Muscle of arm (tissue), 1 donor: ENCODE measurements at regions not wholly inside any gene's neighbourhood (a gene's known extent, or its start where the extent isn't known, plus 50 kb on each side); places are given as distances from the start of the nearest gene placed in this dataset.
A peak's percentile ranks its signal among the peaks of the same experiment; 100 is the strongest.
"Not testable (repeated sequence)": the region's sequence is repeated elsewhere in the genome, so short reads cannot be mapped to it uniquely, and the experiment has no call there.

Source experiments
- DNase-seq: peaks from one replicate; pipeline ENCODE4 v3.0.0-alpha.2; 2013

DNA sequence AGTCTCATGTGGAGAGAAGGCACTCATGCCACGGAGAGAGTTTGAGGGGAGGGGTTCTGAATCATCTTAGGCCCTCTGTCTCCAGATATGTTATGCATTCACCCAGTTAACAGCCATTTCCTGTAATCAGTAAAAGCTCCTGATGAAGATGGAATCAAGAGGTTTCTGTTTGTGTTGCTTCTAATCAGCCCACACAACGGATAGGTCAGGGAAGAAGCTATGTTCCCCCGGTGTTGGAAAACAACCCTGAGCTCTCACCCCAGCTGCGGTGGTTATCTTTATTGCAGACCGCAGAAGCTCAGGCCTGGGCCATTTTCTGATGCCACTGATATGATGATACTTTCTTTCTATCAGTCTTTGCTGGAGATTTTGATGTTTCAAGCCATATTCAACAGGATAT is 338.5 kb upstream of the ONECUT1 start:
- no peak for DNase-seq

DNA sequence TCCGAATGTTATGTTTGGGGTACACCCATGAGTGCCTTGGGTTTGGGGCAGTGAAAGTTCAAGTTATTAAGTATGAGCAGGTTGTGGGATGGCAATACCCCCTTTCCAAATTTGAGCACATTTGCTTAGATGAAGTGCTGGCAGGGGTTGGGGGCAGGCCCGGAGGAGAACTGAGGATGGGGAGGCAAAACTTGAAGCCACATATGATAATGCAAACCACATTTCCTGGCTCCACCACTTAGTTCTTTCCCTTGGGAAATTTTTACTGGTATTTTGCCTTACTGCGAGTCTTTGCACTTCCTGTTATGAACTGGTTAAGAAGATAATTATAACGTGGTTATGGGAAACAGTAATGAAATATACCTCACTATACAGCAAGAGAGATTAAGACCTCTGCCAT is 336.0 kb upstream of the ONECUT1 start:
- no peak for DNase-seq

DNA sequence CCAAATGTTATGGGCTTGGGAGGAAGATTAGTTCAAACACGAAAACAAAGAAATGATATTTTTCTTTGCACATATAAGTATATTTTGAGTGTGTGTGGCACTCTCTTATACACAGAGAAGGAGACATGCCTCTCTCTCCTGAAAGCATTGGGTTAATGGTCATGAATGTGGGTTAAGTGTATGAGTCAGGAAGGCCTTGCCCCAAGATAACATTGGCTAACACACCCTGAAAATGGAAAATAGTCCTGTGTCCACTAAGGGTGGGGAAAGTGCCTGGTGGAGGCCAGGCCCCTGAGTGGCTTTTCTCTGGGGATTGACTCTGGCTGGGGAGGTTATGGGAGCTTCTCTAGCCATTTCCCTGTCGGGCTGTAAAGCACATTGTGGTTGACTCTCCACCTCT is 332.7 kb upstream of the ONECUT1 start:
- DNase-seq: no peak

DNA sequence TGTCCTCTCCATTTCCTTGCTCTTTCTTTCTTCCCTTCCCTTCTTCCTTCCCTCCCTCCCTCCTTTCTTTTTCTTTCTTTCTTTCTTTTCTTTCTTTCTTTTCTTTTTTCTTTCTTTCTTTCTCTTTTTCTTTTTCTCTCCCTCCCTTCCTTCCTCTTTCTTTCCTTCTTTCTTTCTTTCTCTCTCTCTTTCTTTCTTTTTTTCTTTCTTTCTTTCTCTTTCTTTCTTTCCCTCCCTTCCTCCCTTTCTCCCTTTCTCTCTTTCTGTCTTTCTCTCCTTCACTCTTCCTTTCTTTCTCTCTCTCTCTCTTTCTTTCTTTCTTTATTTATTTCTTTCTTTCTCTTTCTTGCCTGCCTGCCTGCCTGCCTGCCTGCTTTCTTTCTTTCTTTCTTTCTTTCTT is 326.8 kb upstream of the ONECUT1 start:
- not testable (repeated sequence) for DNase-seq

DNA sequence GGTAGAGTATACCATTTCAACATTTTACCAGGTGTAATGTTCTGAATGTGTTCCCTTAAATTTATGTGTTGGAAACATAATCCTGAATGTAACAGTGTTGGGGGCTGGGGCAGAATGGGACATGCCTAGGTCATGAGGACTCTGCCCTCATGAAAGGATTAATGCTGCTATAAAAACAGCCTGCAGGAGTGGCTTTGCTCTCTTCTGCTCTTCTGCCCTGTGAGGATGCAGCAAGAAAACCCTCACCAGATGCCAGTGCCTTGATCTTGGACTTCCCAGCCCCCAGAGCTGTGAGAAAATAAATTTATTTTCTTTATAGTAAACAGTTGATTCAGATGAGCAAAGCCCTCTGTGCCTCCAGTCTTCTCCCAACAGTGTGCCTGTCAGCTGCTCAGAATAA is 326.0 kb upstream of the ONECUT1 start:
- no peak for DNase-seq

DNA sequence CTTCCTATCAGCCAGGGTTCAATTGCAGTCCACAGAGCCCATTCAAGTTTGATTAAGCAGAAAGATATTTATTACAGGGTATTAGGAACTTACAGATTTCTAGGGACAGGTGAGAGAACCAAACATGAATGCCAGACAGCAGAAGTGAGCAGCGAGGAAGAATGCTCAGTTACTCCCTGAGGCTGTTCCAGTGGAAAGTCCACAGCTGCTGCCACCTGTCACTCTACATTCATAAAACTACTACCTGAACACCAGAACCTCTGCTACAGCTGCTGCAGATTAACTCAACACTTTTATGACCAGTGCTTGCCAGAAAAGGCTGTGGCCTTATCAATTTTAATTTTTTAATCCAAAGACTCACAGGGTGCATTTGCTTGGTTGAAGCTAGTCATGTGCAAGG is 325.4 kb upstream of the ONECUT1 start:
- DNase-seq: no peak

DNA sequence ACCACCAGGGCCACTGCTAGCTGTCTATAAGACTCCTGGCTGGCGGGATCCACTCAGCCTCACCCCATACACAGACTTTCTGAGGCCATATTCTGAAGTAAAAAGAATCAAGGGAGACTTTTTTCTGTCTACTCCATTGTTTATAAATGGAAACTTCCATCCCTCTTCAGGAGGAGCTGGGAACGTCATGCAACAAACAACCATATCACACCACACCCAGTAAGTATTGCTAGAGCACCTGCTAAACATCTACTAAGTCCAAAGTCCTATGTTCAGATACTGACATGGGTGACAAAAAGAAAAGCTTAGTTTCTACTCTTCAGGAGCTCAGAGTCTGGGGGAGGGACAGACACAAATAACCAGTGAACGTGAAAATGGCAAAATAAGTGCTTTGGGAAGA is 324.8 kb upstream of the ONECUT1 start:
- DNase-seq: no peak

DNA sequence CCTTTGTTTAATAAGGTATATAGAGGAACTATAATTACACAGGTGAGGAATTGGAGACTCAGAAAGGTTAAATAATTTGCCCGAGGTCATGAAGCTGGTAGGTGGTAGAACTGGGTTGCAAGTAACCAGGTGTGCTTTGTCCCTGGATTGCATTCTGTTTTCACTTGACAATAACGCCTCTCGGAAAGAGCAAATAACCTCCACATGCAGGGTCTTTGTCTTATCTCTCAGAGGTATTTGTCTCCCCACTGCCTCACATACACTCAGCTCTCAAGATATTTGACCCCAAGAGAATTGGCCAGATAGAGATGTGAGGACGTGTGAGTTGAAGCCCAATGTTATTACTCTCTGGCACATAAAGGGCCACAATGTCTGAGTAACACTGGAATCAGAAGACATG is 320.9 kb upstream of the ONECUT1 start:
- DNase-seq: no peak

DNA sequence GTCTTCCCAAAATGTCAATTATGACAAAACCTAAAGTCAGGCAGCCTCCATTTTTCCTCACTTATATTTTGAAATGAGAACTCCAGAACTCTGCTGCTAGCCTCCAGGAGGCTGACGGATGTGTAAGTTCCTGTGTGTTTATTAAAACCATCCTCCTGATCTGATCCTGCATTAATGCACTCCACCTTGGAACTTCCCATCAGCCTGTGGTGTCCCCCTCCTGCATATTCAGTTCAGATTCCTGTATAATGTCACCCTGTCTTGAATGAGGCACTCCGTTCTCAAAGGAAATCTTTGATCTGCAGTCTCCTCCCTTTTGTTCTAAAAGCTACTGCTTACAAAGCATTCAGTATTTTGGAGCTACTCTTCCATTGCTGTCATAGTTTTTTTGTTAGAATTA is 318.2 kb upstream of the ONECUT1 start:
- no peak for DNase-seq

DNA sequence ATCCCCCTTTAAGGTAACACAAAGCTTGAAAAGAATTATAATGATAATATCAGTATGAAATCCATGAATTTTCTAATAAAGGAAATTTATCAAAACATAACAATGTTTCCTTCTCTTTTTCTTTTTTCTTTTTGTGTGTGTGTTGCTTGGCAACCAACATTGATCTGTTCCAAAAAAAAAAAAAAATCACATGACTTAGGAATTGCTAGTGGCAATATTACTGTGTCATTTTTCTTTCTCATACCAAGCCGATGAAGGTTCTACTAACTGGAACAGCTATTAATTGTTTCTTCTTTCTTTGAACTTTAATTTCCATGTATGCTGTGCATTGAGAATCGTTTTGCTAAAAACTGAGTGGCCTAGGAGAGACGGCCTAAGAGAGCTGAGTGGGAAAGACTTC is 317.7 kb upstream of the ONECUT1 start:
- DNase-seq: no peak

DNA sequence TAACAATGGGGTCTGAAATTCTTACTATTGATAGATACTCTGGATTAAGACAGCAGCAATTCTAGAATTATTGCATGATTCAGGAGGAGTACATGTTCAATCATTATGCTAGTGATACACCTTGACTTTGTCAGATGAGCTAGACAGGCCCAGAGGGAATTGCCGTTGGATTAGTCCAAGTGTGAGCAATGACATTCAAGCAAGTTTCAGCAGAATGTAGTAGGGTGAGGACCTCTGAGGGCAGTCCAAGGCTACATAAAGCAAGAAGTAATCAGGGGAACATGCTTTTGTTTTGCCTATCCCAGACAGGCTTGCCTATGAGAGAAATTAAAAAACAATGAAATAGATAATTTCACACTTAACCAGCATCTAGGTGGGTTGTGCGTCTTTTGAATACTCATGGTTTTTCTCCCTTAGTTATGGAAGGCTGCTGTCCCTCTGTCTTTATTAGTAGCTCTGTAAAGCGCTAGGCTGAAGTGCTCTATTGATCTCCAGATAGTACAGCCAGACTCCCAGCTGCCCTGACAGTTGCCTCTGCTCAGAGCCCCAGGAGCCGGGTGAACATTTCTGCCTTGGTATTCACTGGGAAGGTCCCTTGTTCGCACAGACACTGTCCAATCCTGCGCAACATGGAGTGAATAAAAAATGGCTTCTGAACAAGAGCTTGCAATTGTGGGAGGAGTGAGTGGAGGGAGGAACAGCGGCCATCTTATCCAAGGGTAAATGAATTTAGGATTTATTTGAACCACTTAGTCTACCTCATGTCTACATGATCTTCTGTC is 316.6 kb upstream of the ONECUT1 start:
- DNase-seq: no peak

DNA sequence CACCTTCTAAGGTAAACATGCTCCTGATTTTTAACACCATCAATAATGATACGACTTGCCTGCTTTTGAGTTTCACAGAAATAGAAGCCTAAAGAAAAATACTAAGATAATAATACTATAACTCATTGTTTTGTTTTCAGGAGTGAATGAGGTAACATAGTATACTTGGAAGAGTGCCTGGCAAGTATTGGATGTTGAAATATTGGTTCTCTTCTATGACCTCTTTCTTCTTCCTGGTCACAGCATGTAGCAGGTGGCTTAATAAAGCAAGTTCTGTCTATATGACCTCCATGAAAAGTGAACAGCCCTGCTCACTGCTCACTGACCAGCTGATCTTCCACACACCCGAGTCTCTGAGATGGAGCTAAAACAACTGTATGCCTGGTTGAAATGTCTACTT is 312.3 kb upstream of the ONECUT1 start:
- DNase-seq: no peak

DNA sequence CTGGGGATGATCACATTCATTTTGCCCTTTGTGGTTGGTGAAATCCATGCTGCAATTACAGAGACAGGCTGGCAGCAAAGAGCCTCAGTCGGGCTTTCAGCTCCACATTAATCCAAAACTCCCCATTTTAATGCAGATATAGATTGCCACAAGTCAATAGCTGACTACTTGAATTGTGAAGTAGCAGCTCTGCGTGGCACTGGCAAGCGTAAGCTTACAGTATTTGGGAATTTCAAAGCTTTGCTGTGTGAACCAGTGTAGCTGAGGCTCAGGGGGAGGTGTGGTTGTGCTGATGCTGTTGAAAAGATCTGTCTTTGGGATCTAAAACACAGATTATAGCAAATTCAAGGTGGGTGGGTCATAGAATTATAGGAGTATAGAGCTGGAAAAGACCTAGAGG is 290.3 kb upstream of the ONECUT1 start:
- no peak for DNase-seq

DNA sequence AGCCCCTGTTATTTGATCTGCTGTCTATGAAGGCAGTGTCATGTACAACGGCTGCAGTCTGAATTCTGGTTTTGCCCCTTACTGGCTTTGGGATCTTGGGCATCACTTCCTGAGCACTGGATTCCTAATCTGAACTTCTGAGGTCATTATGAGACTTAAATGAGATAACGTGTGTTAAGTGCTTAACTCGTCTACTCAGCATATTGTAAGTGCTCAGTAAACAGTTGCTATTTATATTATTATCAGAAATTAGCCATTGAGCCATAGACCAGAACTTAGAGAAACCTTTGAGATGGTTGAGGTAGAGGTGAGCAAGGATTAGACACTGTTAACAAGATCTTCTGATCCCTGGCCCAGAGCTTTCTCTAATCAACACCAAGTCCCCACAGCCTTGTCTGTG is 284.1 kb upstream of the ONECUT1 start:
- DNase-seq: no peak

DNA sequence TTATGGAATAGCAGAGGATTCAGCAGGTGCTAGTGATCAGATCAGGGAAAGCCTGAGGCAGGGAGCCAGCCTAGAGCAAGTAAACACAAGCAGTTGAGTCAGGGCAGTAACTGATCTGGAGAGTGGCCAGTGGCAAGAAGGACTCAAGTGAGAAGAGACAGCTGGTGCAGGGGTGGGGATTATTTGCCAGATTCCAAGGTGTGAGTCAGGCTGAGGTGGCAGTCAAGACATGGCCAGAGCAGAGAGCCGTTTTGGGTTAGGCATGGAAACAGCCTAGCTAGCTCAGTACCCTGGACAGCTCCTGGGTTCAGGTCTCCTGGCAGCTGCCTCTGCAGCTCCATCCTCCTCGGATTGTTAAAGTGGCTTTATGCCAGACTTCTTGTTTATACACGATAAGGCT is 281.9 kb upstream of the ONECUT1 start:
- DNase-seq: peak; percentile 20

DNA sequence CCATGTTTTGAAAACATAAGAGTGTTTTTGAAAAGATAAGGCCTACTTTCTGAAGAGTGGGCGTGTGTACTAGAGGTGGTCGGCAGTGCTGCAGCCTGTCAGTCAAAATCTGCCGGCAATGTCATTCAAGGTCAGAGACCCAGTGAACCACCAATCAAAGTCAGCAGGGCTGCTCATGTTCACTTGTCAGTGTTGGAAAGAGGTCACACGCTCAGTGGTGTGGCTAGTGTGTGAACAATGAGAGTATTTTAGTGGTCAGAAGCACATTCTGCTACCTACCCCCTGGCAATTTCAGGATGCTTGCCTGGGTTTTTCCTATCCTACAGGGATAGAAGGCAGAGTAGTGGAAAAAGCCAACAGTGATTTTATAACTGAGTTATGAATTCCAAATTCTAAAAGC is 278.5 kb upstream of the ONECUT1 start:
- no peak for DNase-seq

DNA sequence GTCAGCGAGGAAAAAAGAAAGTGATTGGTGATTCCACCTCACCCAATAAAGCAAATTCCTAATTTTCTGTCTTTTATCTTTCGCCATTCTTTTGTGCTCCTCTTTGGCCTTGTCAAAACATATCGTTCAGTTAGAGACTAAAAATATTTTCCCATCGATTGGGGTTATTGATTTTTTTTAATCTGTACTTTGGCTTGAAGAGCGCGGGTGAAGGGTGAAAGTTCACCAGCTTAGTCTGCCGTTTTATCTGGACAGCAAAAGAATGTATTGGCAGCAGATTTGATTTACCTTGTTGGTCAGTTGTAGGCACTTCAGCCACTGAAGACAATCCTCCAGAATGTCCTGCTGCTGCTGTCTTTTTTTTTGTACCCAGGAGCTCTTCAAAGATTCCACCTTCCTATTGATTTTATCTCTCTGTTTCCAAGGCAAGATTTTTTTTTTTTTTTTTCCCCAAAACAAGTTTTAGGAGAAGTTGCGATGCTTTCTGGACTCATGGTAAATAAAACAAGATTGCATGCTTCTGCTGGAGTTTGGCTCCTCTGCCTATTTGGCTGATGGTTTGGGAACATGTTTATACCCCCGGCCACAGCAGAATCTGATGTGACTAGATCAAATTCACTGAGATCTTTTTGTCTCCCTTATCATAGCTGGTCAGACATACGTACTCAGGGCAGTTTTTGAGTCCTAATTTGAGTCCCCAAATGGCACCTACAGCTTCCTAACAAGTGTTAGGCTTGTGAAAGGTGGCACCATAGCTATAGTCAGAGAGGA is 269.3 kb upstream of the ONECUT1 start:
- DNase-seq: no peak

DNA sequence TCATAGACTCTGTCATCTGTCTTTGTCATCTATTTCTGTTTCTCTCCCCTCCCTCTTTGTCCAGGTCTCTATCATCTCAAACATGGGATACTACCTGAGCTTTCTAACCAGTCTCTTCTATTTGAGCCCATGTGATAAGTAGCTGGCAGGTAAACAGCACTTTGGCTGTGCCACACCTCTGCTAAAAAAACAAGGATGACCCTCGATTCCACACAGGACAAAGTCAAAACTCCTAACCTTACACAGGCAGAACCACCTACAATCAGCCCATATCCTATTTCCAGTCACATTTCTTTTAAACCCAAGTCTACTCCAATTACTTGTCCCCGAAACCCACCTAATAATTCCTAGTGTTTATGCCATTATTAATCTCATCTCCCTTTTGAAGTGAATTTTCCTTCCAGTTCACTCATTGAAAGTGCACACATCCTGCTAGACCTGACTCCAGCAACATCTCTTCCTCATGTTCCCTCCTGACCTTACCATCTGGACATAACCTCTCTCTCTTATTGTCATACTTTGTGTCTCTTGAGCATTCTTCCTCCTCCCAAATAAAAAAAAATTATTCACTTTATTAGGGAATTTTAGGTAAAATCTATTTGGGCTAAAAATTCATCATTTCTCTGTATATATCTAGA is 256.1 kb upstream of the ONECUT1 start:
- DNase-seq: no peak

DNA sequence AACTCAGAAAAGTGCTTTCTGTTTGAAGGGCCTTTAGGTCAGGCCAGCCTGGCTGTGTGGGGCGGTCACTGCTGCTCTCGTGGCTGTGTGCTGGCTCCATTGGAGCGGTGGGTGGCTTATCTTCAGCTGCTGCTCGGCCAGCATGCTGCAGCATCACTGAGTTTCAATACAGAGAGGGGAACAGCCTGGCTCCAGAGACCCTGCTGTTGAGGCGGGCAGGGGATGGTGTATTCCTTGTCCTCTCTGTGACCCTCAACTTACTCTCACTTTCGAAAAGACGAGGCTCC is 248.5 kb upstream of the ONECUT1 start:
- no peak for DNase-seq

DNA sequence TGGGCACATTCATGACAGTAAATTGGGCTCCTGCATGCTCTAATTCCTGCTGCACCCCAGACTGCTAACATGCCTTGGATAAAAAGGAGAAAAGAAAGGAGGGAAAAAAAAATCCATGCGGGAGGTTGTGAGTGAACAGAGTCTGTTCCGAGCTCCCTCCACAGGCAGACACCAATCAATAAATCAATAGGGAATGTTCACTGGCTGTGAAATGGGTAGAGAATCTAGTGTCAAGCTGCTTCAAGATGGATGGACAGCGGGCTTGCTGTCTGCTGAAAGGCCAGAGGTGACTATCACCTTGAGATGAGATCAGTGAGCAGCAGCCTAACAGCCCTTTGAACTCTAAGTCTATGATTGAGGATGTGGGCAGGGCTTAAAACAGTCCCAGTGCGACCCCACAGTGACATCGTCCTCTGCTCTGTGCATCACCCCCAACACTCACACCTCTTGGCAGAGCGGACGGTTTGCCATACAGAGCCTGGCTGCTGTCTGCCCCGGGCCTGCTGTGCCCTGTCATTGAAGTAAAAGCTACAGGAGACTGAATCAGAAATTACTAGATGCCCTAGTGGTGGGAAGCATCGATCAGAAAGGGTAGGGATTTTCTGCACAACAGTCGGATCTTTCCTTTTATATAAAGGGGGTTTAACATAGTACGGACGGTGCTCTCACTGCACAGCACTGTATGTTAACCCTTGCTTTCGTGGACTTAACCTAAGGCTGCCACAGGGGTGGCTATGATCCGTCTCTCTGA is 247.9 kb upstream of the ONECUT1 start:
- no peak for DNase-seq

DNA sequence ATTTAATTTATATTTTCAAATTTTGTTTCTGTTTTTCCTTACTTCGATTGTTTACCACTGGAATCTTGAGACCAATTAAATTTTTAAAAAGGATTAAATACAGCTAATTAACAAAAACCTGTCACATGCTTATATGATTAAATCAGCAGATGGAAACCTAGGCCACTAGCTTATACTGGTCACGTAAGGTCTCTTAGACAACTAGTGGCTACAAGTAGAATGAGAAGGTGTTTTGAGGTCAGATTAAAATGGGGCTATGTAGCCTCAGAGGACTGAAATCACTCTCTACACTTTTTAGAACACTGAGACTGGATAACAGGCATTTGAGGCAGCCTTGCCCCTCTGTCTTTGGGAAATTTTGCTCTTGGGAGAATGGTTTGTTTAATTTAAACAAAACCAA is 246.5 kb upstream of the ONECUT1 start:
- DNase-seq: no peak

DNA sequence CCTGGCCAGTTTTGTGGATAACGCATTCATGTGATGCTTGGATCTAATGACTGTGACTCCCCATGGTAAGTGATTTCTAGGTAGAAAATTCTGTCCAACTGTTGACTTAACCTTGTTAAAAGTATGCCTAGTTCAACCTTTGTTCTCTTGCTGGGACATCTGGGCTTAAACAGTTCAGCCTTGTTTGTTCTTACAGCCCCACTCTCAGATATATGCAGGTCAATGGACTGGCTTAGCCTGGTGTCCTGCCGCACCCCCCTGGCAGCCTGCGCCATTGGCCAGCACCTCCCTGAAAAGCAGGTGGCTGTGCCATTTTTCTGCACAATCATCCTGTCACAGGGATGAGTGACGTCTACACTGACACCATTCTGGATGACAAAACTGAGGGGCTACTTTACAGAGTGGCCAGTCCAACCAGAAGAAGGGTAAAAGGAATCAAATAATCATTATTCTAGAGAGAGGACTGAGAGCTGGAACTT is 244.7 kb upstream of the ONECUT1 start:
- DNase-seq: no peak

DNA sequence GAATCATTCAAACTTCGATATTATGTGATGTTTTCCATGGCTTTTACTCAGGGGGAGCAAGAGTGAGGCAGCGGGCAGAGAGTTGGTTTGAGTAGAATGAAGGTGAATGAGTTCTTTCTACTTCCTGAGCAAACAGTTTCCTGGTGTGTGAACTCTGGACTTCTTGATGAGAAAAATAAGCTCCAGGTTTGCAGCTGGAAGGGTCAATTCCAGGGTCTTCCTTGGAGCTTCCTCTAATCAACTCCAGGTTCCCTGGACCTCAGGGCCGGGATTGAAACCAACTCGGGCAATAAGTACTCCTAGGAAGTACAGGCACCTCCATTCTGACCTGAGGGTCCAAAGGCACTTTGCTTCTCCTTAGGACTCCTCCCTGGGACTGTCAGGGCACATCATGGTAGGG is 243.6 kb upstream of the ONECUT1 start:
- no peak for DNase-seq
